ENCODE measurements at regions not wholly inside any gene's neighbourhood (a gene's known extent, or its start where the extent isn't known, plus 50 kb on each side); places are given as distances from the start of the nearest gene placed in this dataset.

GRCh38 chr5:40033009-40033408 is 608.2 kb upstream of the DAB2 start:
- no peak overlapping the region for H3K4me3 ChIP-seq (ENCODE audit: control insufficient read depth, low read depth, low read length)
- TF ChIP-seq, protein P1, sequence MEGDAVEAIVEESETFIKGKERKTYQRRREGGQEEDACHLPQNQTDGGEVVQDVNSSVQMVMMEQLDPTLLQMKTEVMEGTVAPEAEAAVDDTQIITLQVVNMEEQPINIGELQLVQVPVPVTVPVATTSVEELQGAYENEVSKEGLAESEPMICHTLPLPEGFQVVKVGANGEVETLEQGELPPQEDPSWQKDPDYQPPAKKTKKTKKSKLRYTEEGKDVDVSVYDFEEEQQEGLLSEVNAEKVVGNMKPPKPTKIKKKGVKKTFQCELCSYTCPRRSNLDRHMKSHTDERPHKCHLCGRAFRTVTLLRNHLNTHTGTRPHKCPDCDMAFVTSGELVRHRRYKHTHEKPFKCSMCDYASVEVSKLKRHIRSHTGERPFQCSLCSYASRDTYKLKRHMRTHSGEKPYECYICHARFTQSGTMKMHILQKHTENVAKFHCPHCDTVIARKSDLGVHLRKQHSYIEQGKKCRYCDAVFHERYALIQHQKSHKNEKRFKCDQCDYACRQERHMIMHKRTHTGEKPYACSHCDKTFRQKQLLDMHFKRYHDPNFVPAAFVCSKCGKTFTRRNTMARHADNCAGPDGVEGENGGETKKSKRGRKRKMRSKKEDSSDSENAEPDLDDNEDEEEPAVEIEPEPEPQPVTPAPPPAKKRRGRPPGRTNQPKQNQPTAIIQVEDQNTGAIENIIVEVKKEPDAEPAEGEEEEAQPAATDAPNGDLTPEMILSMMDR (IDR thresholded peaks at IDR 0.05; ENCODE audit: control insufficient read depth, insufficient read depth, low read depth, low read length, missing control alignments) = no peak
- no peak for DNase-seq (ENCODE audit: low read depth)

DNA sequence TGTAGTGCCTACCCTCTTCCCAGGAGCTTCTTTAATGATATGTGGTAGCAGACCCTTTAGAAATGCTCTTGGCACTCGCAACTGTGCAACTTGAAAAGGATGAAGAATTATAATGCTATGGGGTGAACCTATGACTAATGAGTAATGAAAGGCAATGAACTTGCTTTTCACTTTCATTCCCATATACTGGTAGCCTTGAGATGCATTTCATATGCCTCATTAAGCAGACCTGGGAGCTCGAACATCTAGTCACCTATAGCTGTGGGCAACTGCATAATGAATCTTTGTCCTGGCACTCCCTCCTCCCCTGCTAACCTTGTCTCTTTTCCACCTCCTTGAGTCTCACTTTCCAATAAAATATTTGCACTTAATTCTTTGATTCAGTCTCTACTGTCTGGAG is 605.9 kb upstream of the DAB2 start:
- TF ChIP-seq, protein P1 (IDR thresholded peaks at IDR 0.05; ENCODE audit: control insufficient read depth, insufficient read depth, low read depth, low read length, missing control alignments) = no peak
- DNase-seq (ENCODE audit: low read depth) = no peak
- H3K4me3 ChIP-seq (ENCODE audit: control insufficient read depth, low read depth, low read length) = no peak overlapping the region

DNA sequence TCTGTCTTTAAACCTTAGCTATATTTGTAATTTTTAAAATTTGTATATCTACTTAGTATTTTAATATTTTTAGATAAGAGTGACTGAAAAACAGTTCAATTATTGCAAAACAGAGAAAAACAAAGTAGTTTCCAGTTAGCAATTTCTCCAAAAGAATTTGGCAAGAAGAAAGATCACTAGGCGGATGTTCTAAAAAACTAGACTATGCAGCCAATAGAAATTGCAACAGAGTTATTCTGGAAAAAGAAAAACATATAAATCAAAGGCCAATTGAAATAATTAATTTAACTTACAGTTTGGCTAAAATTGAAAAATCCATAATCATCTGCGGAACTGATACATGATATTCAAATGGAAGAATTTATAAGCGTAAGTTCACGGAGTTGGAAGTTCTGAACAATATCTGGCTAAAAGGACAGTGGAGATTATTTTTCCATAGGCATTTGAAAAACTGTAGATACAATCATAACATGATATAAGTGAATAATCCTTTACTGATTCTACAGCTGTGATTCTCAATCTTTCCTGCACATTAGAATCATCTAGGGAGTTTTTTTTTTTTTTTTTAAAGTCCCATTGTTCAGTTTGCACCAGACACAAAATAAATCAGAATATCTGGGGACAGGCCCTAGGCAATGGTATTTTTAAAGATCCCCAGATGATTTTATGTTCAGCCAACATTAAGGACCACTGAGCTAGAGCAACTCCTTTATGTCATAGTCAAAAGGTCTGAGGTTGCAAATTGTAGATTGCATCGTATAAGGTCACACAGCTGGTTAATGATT is 605.1 kb upstream of the DAB2 start:
- no peak overlapping the region for H3K4me3 ChIP-seq (ENCODE audit: control insufficient read depth, low read depth, low read length)
- DNase-seq (ENCODE audit: low read depth) = no peak
- TF ChIP-seq, protein P1 (IDR thresholded peaks at IDR 0.05; ENCODE audit: control insufficient read depth, insufficient read depth, low read depth, low read length, missing control alignments) = no peak

DNA sequence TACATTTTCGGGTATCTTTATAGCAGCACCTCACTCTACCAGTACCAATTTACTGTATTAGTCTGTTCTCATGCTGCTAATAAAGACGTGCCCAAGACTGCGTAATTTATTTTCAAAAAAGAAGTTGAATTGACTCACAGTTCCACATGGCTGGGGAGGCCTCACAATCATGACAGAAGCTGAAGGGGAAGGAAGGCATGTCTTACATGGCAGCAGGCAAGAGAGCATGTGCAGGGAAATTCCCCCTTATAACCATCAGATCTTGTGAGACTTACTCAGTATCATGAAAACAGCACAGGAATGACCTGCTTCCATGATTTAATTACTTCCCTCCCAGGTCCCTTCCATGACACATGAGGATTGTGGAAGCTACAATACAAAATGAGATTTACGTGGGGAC is 602.6 kb upstream of the DAB2 start:
- H3K4me3 ChIP-seq (ENCODE audit: control insufficient read depth, low read depth, low read length) = no peak overlapping the region
- TF ChIP-seq, protein P1 (IDR thresholded peaks at IDR 0.05; ENCODE audit: control insufficient read depth, insufficient read depth, low read depth, low read length, missing control alignments) = no peak
- no peak for DNase-seq (ENCODE audit: low read depth)

GRCh38 chr5:40025586-40025985 is 600.8 kb upstream of the DAB2 start:
- TF ChIP-seq, protein P1 (IDR thresholded peaks at IDR 0.05; ENCODE audit: control insufficient read depth, insufficient read depth, low read depth, low read length, missing control alignments) = no peak
- no peak for DNase-seq (ENCODE audit: low read depth)
- H3K4me3 ChIP-seq (ENCODE audit: control insufficient read depth, low read depth, low read length) = no peak overlapping the region

DNA sequence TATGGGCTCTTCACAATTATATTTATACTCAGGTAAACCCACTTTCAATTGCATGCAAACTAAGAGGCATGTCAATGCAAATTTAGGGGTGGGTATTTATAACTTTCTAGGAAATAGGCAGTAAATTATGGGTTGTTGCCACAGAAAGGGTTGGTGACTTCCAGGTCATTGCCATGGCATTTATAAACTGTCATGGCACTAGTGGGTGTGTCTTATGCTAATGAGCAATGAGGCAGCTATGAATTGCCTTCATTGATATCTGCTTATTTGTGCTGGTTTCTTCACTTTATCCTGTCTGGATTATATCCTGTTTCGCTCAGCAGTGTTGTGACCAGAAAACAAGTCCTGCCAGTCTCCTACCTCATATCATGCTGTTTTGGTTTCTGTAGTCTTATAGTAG is 597.3 kb upstream of the DAB2 start:
- no peak for DNase-seq (ENCODE audit: low read depth)
- TF ChIP-seq, protein P1 (IDR thresholded peaks at IDR 0.05; ENCODE audit: control insufficient read depth, insufficient read depth, low read depth, low read length, missing control alignments) = no peak

More for the DNA sequence above, 597.3 kb upstream of the DAB2 start:
- no peak overlapping the region for H3K4me3 ChIP-seq (ENCODE audit: control insufficient read depth, low read depth, low read length)
